HG02840 (cell line): ENCODE measurements at regions not wholly inside any gene's neighbourhood (a gene's known extent, or its start where the extent isn't known, plus 50 kb on each side); places are given as distances from the start of the nearest gene placed in this dataset.

Source experiments
- ATAC-seq: cut with Tn5 transposase; IDR thresholded peaks from one replicate; pipeline ENCODE4 v1.9.1; 2021; ENCODE audit warnings: mild to moderate bottlenecking, moderate library complexity, moderate number of reproducible peaks; ENCODE audit not compliant: unreplicated experiment, low FRiP score

GRCh38 chr17:70621566-70621965 lies 452.2 kb downstream of the KCNJ2 start:
- no peak for ATAC-seq

- no peak for ATAC-seq
Observed at GRCh38 chr17:70622368-70623260, 453.3 kb downstream of the KCNJ2 start.

GRCh38 chr17:70624211-70624610 lies 454.9 kb downstream of the KCNJ2 start:
- ATAC-seq: no peak

- ATAC-seq: no peak
Observed at GRCh38 chr17:70629902-70630301, 460.6 kb downstream of the KCNJ2 start.

- ATAC-seq: no peak
Observed at GRCh38 chr17:70636517-70637133, 467.3 kb downstream of the KCNJ2 start.

GRCh38 chr17:70642059-70642458 lies 472.7 kb downstream of the KCNJ2 start:
- no peak for ATAC-seq

GRCh38 chr17:70644096-70644495 lies 474.8 kb downstream of the KCNJ2 start:
- ATAC-seq: no peak

- no peak for ATAC-seq
Observed at GRCh38 chr17:70646673-70647072, 477.3 kb downstream of the KCNJ2 start.

GRCh38 chr17:70648166-70648565 lies 478.8 kb downstream of the KCNJ2 start:
- ATAC-seq: no peak

GRCh38 chr17:70653850-70654249 lies 484.5 kb downstream of the KCNJ2 start:
- ATAC-seq: no peak

GRCh38 chr17:70654706-70655105 lies 485.4 kb downstream of the KCNJ2 start:
- ATAC-seq: no peak

- ATAC-seq: no peak
Observed at GRCh38 chr17:70655176-70655958, 486.0 kb downstream of the KCNJ2 start.

- no peak for ATAC-seq
Observed at GRCh38 chr17:70658317-70658716, 489.0 kb downstream of the KCNJ2 start.

GRCh38 chr17:70658840-70659239 lies 489.5 kb downstream of the KCNJ2 start:
- no peak for ATAC-seq

- ATAC-seq: no peak
Observed at GRCh38 chr17:70661342-70662222, 492.2 kb downstream of the KCNJ2 start.

GRCh38 chr17:70668276-70668937 lies 499.1 kb downstream of the KCNJ2 start:
- no peak for ATAC-seq

- ATAC-seq: no peak
Observed at GRCh38 chr17:70668938-70669778, 499.8 kb downstream of the KCNJ2 start.

- no peak for ATAC-seq
Observed at GRCh38 chr17:70674061-70674460, 504.7 kb downstream of the KCNJ2 start.
